Neural crest cell (in vitro differentiated cells): ENCODE measurements at regions not wholly inside any gene's neighbourhood (a gene's known extent, or its start where the extent isn't known, plus 50 kb on each side); places are given as distances from the start of the nearest gene placed in this dataset.

Experiments used
- DNase-seq: peaks from one replicate; pipeline ENCODE4 v3.0.0; 2021; ENCODE audit warnings: low read depth, mixed read lengths, low spot score
- H3K27ac Mint-ChIP-seq: one replicate; pipeline ENCODE4 v1.8.0; 2021; ENCODE audit warnings: mild to moderate bottlenecking, mixed read lengths; ENCODE audit not compliant: unreplicated experiment
- H3K27me3 Mint-ChIP-seq: 2 replicates; pipeline ENCODE4 v1.8.0; 2021; ENCODE audit warnings: low read depth, mild to moderate bottlenecking, mixed read lengths
- H3K36me3 Mint-ChIP-seq: 2 replicates; pipeline ENCODE4 v1.8.0; 2021; ENCODE audit warnings: low read depth, mild to moderate bottlenecking, mixed read lengths
- H3K4me1 Mint-ChIP-seq: 2 replicates; pipeline ENCODE4 v1.8.0; 2021; ENCODE audit warnings: mixed read lengths
- H3K4me3 Mint-ChIP-seq: one replicate; pipeline ENCODE4 v1.8.0; 2021; ENCODE audit warnings: mild to moderate bottlenecking, mixed read lengths
- H3K9me3 Mint-ChIP-seq: 2 replicates; pipeline ENCODE4 v1.8.0; 2021; ENCODE audit warnings: mixed read lengths
- CTCF ChIP-seq: fragments of 200-600 bp; sonication (generic); conservative IDR thresholded peaks from 2 replicates; pipeline ENCODE4 v1.5.0; 2021; ENCODE audit warnings: antibody characterized with exemption, mild to moderate bottlenecking

- H3K4me1 Mint-ChIP-seq: no peaks in the 10 kb centered on the region
- no peaks in the 10 kb centered on the region for H3K36me3 Mint-ChIP-seq
- no peak for DNase-seq
- TF ChIP-seq CTCF: no peak
- no peak overlapping the region for H3K4me3 Mint-ChIP-seq
- H3K27ac Mint-ChIP-seq: no peak overlapping the region
- peaks cover 6% of the 10 kb centered on the region for H3K9me3 Mint-ChIP-seq
- H3K27me3 Mint-ChIP-seq: peaks cover 8% of the 10 kb centered on the region
These were observed 121.8 kb upstream of the KCNK1 start for GRCh38 chr1:233491953-233492620.

GRCh38 chr1:233496993-233497392, 116.9 kb upstream of the KCNK1 start:
- Mint-ChIP-seq H3K9me3 (no peaks in the 10 kb centered on the region), H3K4me1 (no peaks in the 10 kb centered on the region), H3K27ac (no peak overlapping the region), H3K4me3 (no peak overlapping the region), H3K36me3 (no peaks in the 10 kb centered on the region), H3K27me3 (peaks cover 20% of the 10 kb centered on the region)
- no peak for DNase-seq
- no peak for TF ChIP-seq CTCF

GRCh38 chr1:233497679-233498078, 116.2 kb upstream of the KCNK1 start:
- Mint-ChIP-seq H3K27ac (no peak overlapping the region), H3K9me3 (no peaks in the 10 kb centered on the region)
- no peak for TF ChIP-seq CTCF

GRCh38 chr1:233500106-233500505, 113.8 kb upstream of the KCNK1 start:
- Mint-ChIP-seq H3K36me3 (no peaks in the 10 kb centered on the region), H3K27me3 (peaks cover 35% of the 10 kb centered on the region), H3K9me3 (no peaks in the 10 kb centered on the region), H3K4me3 (no peak overlapping the region), H3K4me1 (no peaks in the 10 kb centered on the region), H3K27ac (no peak overlapping the region)
- no peak for TF ChIP-seq CTCF
- no peak for DNase-seq

More at GRCh38 chr1:233497679-233498078, 116.2 kb upstream of the KCNK1 start:
- no peak for DNase-seq
- Mint-ChIP-seq H3K36me3 (no peaks in the 10 kb centered on the region), H3K27me3 (peaks cover 20% of the 10 kb centered on the region), H3K4me3 (no peak overlapping the region), H3K4me1 (no peaks in the 10 kb centered on the region)

GRCh38 chr1:233503366-233503954, 110.4 kb upstream of the KCNK1 start:
- peaks cover 38% of the 10 kb centered on the region for H3K27me3 Mint-ChIP-seq
- no peaks in the 10 kb centered on the region for H3K36me3 Mint-ChIP-seq
- no peak for TF ChIP-seq CTCF
- H3K27ac Mint-ChIP-seq: no peak overlapping the region
- H3K4me3 Mint-ChIP-seq: no peak overlapping the region
- no peak for DNase-seq
- H3K4me1 Mint-ChIP-seq: no peaks in the 10 kb centered on the region
- peaks cover 6% of the 10 kb centered on the region for H3K9me3 Mint-ChIP-seq
